Coronary artery (tissue), 2 donors: ENCODE measurements at regions not wholly inside any gene's neighbourhood (a gene's known extent, or its start where the extent isn't known, plus 50 kb on each side); places are given as distances from the start of the nearest gene placed in this dataset.

Source experiments
- DNase-seq: peaks from one replicate; pipeline ENCODE4 v3.0.0-alpha.2; 2017; ENCODE audit warnings: low spot score
- H3K27ac ChIP-seq, 2 donors: fragments of 200-600 bp; sonication (generic); one replicate each; pipeline ENCODE4 v1.5.1; 2016 to 2019
- H3K4me3 ChIP-seq: fragments of 200-600 bp; sonication (generic); 2 replicates; pipeline ENCODE4 v1.5.1; 2016; ENCODE audit warnings: mild to moderate bottlenecking, moderate library complexity
- TF ChIP-seq, protein P1 (sequence below): fragments of 200-600 bp; sonication (generic); IDR thresholded peaks from one replicate; pipeline ENCODE4 v1.5.1; 2019; ENCODE audit warnings: antibody characterized with exemption

DNA sequence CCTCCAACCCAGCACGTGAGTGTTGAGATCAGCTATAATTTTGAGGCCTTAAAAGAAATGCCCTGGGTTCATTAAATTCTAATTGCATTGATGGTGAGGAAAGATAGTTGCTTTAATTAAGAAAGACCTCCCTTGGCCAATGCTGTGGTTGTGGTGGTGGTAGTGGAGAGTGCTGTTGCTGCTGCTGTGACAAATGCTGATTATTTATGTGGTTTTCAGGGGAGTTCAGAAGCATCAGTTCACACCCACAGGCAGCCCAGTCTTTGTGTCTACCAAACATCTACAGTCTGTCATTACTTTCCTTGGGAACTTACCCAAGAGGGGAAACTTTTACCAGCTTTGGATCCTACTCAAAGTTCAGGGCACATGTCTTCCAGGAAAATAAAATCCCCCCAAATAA lies 178.4 kb upstream of the PARP11 start:
- H3K27ac ChIP-seq, result no peak overlapping the region
- no peak for DNase-seq
- no peak overlapping the region for H3K4me3 ChIP-seq
- TF ChIP-seq, protein P1, sequence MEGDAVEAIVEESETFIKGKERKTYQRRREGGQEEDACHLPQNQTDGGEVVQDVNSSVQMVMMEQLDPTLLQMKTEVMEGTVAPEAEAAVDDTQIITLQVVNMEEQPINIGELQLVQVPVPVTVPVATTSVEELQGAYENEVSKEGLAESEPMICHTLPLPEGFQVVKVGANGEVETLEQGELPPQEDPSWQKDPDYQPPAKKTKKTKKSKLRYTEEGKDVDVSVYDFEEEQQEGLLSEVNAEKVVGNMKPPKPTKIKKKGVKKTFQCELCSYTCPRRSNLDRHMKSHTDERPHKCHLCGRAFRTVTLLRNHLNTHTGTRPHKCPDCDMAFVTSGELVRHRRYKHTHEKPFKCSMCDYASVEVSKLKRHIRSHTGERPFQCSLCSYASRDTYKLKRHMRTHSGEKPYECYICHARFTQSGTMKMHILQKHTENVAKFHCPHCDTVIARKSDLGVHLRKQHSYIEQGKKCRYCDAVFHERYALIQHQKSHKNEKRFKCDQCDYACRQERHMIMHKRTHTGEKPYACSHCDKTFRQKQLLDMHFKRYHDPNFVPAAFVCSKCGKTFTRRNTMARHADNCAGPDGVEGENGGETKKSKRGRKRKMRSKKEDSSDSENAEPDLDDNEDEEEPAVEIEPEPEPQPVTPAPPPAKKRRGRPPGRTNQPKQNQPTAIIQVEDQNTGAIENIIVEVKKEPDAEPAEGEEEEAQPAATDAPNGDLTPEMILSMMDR, result no peak

GRCh38 chr12:4050340-4050739 lies 177.1 kb upstream of the PARP11 start:
- no peak for DNase-seq
- TF ChIP-seq, protein P1, result no peak
- Histone ChIP-seq H3K4me3 (no peak overlapping the region), H3K27ac (no peak overlapping the region)

- no peak overlapping the region for H3K4me3 ChIP-seq
- no peak overlapping the region for H3K27ac ChIP-seq
- DNase-seq, result no peak
- TF ChIP-seq, protein P1, result no peak
Observed at GRCh38 chr12:4049298-4050080, 176.3 kb upstream of the PARP11 start.

- no peak overlapping the region for H3K4me3 ChIP-seq
- TF ChIP-seq, protein P1, result no peak
- no peak overlapping the region for H3K27ac ChIP-seq
- DNase-seq, result no peak
Observed at GRCh38 chr12:4047421-4047820, 174.2 kb upstream of the PARP11 start.

DNA sequence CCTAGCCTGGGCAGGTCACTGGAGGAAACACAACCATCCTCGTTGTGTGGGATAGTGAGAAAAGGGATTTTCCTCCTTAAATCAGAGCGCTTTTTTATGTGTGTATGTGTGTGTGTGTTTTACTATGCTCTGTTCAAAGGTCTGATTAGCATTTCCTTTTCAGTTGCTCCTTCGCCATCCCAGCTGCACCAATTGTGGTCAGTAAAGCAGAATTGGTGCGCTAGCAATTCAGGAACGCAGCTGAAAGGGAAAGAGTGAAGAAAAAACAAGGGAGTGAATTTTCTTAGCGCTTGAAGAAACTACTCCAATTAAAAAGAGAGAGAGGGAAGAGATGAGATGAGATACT lies 173.3 kb upstream of the PARP11 start:
- Histone ChIP-seq H3K4me3 (no peak overlapping the region), H3K27ac (no peak overlapping the region)
- DNase-seq, result no peak
- TF ChIP-seq, protein P1, result no peak

- peak; percentile 11 for DNase-seq
- Histone ChIP-seq H3K4me3 (no peak overlapping the region), H3K27ac (no peak overlapping the region)
- TF ChIP-seq, protein P1, result no peak
Observed at GRCh38 chr12:4045786-4046494, 172.7 kb upstream of the PARP11 start.
